Muscle of back (tissue), 3 donors: ENCODE measurements at regions not wholly inside any gene's neighbourhood (a gene's known extent, or its start where the extent isn't known, plus 50 kb on each side); places are given as distances from the start of the nearest gene placed in this dataset.
"Not testable (repeated sequence)": the region's sequence is repeated elsewhere in the genome, so short reads cannot be mapped to it uniquely, and the experiment has no call there.

Source experiments
- DNase-seq, 3 donors: peaks; one replicate each; pipeline versions ENCODE4 v3.0.0 to v3.0.0-alpha.2; 2013

DNA sequence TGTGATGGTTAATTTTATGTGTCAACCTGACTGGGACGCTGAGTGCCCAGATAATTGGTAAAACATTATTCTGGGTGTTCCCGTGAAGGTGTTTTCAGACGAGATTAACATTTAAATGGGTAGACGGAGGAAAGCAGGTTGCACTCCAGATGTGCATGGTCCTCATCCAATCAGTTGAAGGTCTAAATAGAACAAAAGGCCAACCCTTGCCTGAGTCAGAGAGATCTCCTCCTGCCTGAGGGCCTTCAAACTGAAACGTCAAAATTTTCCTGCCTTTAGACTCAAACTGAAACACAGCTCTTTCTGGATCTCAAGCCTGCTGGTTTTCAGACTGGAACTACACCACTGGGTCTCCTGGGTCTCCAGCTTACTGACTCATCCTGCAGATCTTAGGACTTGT is 73.5 kb downstream of the NPIPA8 start:
- DNase-seq: not testable (repeated sequence)

DNA sequence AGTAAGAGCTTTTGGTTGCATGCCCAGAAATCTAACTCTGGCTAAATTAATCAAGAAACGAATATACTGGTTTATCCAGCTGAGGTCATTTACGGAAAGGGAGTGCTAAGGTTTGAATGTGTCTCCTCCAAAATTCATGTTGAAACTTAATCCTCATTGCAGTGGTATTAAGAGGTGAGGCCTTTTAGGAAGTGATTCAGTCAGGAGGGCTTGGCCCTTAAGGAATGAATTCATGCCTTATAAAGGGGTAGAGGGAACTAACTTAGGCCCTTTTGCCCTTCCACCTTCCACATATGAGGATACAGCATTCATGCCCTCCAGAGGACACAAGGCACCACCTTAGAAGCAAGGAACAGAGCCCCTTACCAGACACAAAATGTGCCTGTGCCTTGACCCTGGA is 74.7 kb downstream of the NPIPA8 start:
- not testable (repeated sequence) for DNase-seq

DNA sequence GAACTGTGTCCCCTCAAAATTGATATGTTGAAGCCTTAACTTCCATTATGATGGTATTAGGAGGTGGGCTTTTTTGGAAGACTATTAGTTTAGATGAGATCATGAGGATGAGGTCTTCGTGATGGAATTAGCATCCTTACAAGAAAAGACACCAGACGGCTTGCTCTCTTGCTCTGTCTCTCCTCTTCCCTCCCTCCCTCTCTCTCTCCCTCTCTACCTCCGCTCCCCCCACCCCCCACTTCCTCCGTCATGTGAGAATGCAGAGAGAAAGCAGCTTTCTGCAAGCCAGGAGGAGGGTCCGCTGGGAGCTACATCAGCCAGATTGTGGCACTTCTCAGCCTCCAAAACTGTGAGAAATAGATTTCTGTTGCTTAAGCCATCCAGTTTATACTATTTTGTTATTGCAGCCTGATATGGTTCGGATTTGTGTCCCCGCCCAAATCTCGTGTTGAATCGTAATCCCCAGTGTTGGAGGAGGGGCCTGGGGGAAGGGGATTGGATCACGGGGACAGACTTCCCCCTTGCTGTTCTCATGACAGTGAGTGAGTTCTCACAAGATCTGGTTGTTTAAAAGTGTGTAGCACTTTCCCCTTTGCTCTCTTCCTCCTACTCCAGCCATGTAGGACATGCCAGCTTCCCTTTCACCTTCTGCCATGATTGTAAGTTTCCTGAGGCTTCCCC is 76.9 kb downstream of the NPIPA8 start:
- not testable (repeated sequence) for DNase-seq

DNA sequence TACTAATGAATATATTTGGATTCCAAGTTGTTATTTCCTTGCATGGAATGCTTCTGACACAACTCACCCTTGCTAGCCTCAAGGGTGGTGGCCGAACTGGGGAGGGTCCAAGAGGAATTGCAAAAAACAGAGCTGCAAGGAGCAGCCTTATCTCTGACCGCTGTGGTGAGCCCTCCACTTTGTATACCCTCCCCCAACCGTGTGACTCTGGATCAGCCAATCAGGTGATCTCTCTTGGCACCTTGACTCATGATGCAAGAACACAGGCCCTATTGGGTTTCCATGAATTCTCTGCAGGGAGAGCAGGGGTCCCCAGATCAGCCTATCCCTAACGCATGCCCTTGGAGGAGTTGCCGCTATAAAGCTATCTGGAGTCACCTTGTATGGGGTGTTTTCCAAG is 83.6 kb downstream of the NPIPA8 start:
- DNase-seq: not testable (repeated sequence)

DNA sequence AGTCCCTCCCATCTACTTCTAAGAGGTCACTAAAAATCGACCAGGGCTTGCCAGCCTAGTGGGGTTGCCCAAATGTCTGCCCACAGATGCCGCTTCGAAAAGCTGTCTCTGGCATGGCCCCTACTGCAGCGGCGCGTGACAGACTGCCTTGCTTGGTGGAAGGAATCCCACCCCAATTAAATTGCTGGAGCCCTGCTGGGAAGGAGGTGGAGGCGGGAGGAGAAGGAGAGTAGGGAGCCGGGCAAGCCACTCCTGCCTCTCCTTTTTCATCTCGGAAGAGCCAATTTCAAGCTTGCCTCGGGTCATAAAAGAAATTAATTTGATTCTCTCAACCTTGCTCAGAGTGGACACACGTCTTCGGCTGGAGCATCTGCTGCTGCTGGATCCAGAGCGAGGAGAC is 106.0 kb downstream of the NPIPA8 start:
- DNase-seq: not testable (repeated sequence)

DNA sequence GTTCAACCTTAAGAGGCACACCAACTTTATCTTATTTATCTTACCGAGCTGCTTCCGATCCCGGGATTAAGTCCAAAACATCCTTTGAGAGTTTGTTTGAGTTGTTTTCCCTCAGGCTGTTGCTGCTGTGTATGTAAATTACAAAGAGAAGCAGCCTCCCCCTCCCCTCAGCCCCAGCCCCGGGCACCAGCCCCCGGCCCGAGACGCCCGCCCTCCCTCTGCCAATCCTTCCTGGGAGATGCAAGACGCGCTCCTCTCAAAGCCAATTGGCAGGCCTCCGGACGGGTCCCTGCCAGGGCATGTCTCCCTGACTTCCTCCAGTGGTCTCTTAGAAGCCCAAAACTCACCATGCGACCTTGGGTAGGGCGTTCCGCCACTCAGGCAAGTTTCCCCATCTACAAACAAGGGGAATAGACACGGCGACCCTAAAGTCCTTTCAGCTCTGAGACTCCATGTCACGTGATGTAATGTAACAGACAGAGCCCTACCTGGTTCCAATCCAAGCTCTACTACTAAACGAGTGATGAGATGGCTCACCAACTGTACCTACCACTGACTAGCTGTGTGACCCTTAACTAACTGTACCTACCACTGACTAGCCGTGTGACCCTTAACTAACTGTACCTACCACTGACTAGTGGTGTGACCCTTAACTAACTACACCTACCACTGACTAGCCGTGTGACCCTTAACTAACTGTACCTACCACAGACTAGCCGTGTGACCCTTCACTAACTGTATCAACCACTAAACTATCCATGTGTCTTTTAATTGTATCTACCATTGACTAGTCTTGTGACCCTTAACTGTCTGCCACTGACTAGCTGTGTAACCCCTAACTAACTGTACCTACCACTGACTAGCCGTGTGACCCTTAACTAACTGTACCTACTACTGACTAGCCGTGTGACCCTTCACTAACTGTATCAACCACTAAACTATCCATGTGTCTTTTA is 114.2 kb downstream of the NPIPA8 start:
- DNase-seq: not testable (repeated sequence)

DNA sequence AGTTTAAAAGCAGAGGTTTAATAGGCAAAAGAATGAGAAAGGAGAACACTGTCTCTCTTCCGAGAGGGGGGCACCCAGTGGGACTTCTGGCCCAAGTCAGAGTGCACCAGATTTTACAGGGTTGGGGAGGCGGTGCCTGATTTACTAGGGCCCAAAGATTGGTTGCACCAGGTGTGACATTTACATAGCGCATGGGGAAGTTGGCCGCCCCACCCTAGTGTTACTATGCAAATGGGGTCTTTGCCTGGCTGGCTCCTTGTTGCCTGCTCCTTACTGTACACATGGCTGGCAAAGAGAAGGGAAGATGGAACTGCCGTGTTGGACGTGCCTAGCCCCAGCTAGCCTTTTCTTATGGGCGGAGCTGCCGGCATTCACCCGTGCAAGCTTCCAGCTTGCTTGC is 118.8 kb downstream of the NPIPA8 start:
- not testable (repeated sequence) for DNase-seq

DNA sequence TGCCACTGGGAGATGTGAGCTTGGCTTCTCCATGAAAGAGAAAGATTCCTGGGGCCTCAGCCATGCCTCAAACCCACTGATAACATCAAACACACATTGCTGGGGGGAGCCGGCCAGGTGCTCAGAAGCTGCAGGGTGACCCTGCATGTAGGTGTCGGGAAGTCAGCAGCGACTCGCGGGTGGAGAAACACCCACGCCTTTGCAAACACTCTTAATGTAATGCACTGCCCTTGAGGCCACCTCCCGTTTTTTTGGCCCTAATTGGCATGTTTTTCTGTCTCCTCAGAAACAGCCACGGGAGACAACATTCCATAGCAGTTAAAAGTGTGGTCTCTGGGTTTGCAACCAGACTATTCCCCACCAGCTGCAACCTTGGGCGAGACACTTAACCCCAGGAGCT is 119.7 kb downstream of the NPIPA8 start:
- DNase-seq: not testable (repeated sequence)

DNA sequence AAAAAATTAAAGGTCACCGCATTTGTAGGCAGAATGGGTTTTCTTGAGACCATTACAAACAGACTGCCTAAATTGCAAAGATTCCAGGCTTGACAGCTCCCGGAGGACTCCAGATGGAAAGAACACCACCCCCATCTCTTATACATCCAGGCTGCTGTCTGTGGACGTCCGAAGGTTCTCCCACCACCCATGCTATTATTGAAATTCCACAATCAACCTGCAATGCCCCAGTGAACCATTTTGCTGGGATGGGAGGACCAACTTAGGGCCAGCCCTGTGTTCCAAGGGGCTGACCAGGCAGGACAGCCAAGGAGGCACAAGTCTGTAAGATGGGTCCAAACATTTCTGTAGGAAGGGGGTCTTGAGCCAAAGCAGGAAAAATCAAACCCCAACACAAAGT is 122.7 kb downstream of the NPIPA8 start:
- DNase-seq: not testable (repeated sequence)

DNA sequence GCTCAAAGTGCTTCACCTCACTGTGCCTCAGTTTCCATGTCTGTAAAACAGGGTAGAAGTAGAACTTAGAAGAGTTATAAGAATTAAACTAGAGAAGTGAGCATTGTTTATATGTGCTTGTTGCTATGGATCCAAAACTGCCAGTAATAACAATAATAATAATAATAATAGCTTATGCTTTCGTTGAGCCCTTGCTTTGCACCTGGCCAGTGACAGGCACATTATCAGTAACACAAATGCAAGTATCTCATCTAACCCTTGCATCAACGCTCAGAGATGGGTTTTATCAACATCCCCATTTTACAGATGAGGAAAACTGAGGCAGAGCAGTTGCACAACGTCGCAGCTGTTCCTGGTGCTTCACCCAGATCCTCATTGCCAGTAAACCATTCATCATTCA is 125.0 kb downstream of the NPIPA8 start:
- DNase-seq: not testable (repeated sequence)

DNA sequence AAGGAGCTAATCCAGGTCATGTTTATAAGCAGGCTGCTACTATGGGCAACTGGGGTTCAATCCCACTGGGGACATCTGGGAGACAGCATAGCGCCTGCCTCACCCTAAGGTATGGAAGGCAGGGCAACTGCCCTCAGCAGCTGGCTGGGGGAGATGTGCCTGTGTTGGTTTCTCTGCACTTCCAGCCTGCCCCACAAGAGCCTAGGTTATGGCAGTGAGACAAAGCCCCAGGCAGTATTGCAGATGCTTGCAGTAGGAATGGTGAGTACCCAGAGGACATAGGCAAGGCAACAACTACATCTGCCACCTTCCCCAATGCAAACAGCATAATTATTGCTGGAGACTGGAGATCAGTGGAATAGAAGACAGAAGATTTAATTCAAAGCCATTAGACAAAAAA is 131.8 kb downstream of the NPIPA8 start:
- not testable (repeated sequence) for DNase-seq

DNA sequence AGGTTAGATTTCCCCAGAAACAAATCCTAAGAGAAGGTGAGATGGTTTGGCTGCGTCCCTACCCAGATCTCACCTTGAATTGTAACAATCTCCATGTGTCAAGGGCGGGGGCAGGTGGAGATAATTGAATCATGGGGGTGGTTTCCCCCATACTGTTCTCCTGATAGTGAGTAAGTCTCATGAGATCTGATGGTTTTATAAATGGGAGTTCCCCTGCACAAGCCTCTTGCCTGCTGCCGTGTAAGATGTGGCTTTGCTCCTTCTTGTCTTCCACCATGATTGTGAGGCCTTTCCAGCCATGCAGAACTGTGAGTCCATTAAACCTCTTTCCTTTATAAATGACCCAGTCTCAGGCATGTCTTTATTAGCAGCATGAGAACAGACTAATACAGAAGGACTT is 132.2 kb downstream of the NPIPA8 start:
- not testable (repeated sequence) for DNase-seq

DNA sequence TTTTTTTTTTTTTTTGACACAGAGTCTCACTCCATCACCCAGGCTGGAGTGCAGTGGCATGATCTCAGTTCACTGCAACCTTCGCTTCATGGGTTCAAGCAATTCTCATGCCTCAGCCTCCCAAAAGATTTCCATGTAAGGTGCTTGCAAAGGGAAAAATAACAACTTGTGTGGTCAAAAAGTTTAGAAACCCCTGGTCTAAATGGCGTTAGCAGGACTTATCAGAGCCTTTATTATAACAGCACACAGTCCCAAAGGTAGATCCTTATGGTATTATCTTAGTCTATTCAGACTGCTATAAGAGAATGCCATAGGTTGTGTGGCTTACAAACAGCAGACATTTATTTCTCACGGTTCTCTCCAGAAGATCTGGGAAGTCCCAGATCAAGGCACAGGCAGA is 135.0 kb downstream of the NPIPA8 start:
- not testable (repeated sequence) for DNase-seq

DNA sequence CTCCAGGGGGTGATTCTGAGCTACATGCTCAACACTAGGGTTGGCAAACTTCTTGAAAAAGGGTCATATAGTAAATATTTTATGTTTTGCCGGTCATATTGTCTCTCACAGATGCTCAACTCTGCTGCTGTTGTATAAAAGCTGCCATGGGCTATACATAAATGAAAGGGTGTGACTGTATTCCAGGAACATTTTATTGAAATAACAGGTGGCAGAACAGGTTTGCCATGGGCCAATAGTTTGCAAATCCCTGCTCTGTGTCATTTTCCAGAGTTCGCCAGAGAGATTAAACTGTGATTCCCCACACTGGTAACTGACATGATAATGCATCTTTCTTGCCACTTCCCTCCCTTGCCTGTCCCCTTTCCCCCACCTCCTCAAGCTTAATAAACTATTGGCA is 144.1 kb downstream of the NPIPA8 start:
- not testable (repeated sequence) for DNase-seq

DNA sequence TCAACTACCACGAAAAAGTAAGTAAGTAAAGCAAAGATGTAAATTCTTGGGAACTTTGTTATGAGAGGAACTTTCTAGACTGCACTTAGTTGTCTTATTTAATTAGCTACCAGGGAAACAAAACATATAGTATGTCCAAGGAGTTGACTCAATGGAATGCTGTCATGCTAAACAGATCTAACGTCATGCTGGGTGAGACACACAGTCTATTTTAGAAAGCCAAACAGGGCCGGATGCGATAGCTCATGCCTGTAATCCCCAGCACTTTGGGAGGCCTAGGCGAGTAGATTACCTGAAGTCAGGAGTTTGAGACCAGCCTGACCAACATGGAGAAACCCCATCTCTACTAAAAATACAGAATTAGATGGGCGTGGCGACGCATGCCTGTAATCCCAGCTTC is 146.4 kb downstream of the NPIPA8 start:
- not testable (repeated sequence) for DNase-seq

DNA sequence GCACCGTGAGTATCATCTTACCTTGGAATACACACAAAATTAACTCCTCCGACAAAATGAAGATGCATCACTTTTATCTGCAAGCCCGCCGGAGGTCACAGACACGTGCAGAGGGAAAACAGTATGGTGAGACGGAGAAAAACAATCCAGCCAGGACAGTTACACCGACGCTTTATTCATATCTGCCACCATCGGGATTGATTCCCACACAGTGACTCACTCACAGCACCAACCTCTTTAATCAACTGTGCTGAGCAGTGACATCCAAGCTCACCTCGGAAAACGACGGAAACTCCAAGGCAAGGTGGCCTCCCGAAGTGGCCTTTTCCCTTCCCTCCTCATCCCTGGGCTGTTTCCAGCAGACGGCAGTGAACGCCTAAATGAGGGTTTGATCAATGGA is 151.8 kb downstream of the NPIPA8 start:
- not testable (repeated sequence) for DNase-seq

DNA sequence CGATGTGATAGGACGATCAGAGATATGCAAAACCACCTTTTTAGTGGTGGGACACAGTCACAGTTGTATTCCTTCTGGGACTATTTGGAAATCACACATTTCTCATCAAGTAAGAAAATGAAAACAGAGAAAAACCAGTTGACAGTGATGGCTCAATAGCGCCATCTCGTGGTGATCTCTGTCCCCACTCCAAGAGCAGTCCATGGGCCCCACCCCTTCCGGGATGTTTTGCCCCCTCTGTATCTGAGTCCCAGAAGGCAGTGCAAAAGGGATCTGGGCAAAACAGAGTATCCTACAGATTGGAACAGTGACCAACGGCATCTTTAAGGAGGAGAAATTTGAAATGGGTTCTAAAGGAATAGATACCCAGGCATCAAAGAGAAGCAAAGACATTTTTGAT is 155.5 kb downstream of the NPIPA8 start:
- not testable (repeated sequence) for DNase-seq

DNA sequence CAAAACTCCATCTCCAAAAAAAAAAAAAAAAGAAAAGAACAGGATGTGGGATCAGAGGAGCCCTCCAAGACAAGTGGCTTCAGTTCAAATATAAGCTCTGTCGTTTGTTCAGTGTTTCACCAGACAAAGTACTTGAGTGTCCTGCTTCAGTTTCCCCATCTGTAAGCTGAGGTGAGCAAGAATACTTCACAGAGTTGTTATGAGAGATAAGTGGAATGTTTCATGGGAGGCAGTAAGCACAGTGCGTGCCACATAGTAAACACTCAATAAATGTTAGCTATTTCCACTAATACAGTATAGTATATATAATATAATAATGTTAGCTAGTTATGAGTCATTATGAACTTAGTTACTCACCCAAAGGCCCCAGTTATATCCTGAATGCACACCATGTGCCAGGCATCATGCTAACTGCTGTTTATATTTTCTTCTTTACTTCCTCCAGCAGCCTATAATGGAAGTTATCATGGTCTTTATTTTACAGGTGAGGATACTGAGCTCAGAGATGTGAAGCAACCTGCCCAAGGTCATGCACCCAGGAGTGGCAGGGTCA is 162.5 kb downstream of the NPIPA8 start:
- not testable (repeated sequence) for DNase-seq

DNA sequence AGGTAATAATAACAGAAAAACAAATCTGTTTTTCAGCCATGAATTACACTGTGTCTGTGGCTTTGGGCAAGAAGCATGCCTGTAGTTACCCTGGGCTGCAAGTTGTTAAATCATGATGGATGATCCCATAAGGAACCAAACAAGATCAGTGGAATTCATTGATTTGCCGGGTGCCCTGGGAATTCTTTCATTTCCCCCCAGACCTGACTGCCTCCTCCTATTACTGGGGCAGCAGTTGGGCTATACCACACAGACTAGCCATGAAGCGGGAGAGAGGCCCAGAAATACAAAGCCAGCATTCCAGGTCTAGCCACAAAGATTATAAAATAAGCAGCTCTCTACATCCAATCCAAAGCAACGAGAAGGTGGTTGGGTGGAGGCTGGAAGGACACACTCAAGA is 174.2 kb downstream of the NPIPA8 start:
- DNase-seq: not testable (repeated sequence)

DNA sequence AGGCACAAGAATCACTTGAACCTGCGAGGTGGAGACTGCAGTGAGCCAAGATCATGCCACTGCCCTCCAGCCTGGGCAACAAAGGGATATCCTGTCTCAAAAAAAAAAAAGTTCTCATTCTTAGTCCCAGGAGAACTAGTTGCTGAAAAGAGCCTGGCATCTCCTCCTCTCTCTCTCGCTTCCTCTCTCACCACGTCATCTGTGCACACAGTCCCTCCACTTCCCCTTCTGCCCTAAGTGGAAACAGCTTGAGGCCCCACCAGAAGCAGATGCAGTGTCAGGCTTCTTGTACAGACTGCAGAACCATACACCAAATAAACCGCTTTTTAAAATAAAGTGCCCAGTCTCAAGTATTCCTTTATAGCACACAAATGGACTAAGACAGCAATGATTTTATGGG is 175.3 kb downstream of the NPIPA8 start:
- not testable (repeated sequence) for DNase-seq

DNA sequence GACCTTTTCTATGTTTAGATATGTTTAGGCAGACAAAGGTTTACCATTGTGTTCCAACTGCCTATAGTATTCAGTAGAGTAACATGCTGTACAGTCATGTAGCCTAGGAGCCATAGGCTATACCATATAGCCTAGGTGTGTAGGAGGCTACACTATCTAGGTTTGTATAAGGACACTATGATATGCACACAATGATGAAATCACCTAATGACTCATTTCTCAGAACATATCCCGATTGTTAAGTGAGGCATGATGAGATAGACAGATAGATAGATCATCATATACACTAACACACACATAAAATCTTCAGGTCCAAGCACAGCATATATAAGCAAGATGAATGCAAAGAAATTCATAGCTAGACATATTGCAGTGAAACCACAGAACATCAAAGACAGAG is 177.4 kb downstream of the NPIPA8 start:
- DNase-seq: not testable (repeated sequence)

DNA sequence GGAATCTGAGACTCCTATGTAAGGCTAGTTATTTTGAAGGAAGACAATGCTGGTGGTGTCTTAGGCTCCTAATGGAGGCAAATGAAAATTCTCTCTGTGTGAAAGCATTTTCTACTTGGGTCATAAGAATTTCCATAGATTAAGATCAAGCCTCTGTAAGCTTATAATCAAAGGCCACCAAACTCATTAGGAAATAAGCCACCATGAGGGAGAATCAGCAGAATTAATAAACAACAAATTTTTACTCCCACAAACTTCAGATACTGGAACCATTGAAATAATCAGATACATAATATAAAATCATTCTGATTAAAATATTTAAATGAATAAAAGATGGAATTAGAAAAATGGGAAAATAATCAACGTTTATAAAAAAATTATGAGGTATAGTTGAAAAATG is 178.7 kb downstream of the NPIPA8 start:
- DNase-seq: not testable (repeated sequence)

DNA sequence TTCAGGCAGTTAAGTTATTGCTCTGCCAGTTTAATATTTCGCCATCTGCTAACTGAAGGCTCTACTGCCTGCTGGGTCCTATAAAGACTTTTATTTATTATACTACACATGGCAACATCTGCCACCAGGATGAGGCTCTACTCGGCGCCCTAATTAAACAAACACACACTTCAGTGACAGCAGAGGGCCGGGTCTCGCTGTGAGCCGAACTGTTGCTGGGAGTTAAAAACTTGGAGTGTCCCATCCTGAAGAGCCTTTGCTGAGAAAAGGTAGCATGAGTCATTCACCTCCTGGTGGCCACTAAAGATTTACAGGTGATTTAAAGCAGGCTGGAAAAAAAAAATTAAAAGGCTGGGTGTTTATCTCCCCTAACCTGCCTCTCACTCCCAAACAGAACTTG is 183.7 kb downstream of the NPIPA8 start:
- not testable (repeated sequence) for DNase-seq
